ENCODE measurements at regions not wholly inside any gene's neighbourhood (a gene's known extent, or its start where the extent isn't known, plus 50 kb on each side); places are given as distances from the start of the nearest gene placed in this dataset.
"Not testable (repeated sequence)": the region's sequence is repeated elsewhere in the genome, so short reads cannot be mapped to it uniquely, and the experiment has no call there.

- Histone ChIP-seq H3K9me3 (ENCODE audit: low read length) (no peaks in the 10 kb centered on the region), H3K4me1 (ENCODE audit: insufficient read depth, low read length) (no peaks in the 10 kb centered on the region), H3K27me3 (ENCODE audit: control insufficient read depth in 1 of 2, insufficient read depth in 2 of 2, low read length in 2 of 2) (no peaks in the 10 kb centered on the region), H3K27ac (ENCODE audit: low read depth, low read length) (no peak overlapping the region), H3K9ac (ENCODE audit: low read length) (no peak overlapping the region), H3K4me3 (ENCODE audit: low read depth in 1 of 2, low read length in 2 of 2) (no peak overlapping the region), H3K36me3 (ENCODE audit: insufficient read depth, low read length) (no peaks in the 10 kb centered on the region)
Observed at GRCh38 chr13:60671386-60671785, 274.4 kb downstream of the TDRD3 start.

DNA sequence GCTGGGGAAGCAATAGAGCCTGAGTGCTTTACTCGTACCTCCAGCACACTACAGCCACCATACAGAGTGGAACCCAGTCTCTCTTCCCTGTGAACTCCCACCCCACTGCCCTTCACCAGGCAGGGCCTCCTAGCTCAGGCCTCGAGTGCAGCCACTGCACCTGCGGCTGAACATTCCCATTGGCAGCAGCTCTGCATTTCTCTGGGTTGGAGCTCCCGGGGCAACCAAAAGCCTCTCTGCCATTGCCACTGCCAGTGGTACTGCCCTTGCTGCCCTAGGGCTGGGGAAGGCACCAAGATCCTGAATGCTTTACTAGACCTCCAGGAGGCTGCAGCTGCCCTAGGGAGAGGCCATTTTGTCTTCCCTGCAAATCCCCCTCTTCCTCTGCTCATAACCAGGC, 266.8 kb downstream of the TDRD3 start:
- Histone ChIP-seq H3K36me3 (ENCODE audit: insufficient read depth, low read length) (no peaks in the 10 kb centered on the region), H3K4me3 (ENCODE audit: low read depth in 1 of 2, low read length in 2 of 2) (no peak overlapping the region), H3K9me3 (ENCODE audit: low read length) (no peaks in the 10 kb centered on the region), H3K4me1 (ENCODE audit: insufficient read depth, low read length) (no peaks in the 10 kb centered on the region), H3K27me3 (ENCODE audit: control insufficient read depth in 1 of 2, insufficient read depth in 2 of 2, low read length in 2 of 2) (no peaks in the 10 kb centered on the region), H3K27ac (ENCODE audit: low read depth, low read length) (no peak overlapping the region), H3K9ac (ENCODE audit: low read length) (no peak overlapping the region)

DNA sequence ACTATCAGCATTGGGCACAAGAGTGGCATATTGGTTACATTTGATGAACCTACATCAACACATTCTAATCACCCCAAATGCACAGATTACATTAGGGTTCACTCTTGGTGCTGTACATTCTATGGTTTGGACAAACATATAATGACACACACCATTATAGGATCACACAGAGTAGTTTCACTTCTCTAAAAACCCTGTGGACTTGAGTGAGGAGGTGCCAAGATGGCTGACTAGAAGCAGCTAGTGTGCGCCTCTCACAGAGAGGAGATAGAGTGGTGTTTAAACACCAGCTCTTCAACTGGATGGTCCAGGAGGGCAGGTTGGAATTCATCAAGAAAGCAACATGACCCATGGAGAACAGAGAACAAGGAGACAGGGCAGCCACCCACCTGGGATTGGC, 265.6 kb downstream of the TDRD3 start:
- no peaks in the 10 kb centered on the region for H3K36me3 ChIP-seq (ENCODE audit: insufficient read depth, low read length)
- H3K4me1 ChIP-seq (ENCODE audit: insufficient read depth, low read length): no peaks in the 10 kb centered on the region
- H3K27me3 ChIP-seq (ENCODE audit: control insufficient read depth in 1 of 2, insufficient read depth in 2 of 2, low read length in 2 of 2): no peaks in the 10 kb centered on the region
- no peak overlapping the region for H3K9ac ChIP-seq (ENCODE audit: low read length)
- no peak overlapping the region for H3K4me3 ChIP-seq (ENCODE audit: low read depth in 1 of 2, low read length in 2 of 2)
- no peaks in the 10 kb centered on the region for H3K9me3 ChIP-seq (ENCODE audit: low read length)
- H3K27ac ChIP-seq (ENCODE audit: low read depth, low read length): no peak overlapping the region

GRCh38 chr13:60661521-60661920, 264.5 kb downstream of the TDRD3 start:
- H3K4me3 ChIP-seq (ENCODE audit: low read depth in 1 of 2, low read length in 2 of 2): no peak overlapping the region
- no peaks in the 10 kb centered on the region for H3K27me3 ChIP-seq (ENCODE audit: control insufficient read depth in 1 of 2, insufficient read depth in 2 of 2, low read length in 2 of 2)
- H3K9ac ChIP-seq (ENCODE audit: low read length): no peak overlapping the region
- no peak overlapping the region for H3K27ac ChIP-seq (ENCODE audit: low read depth, low read length)
- no peaks in the 10 kb centered on the region for H3K36me3 ChIP-seq (ENCODE audit: insufficient read depth, low read length)
- H3K4me1 ChIP-seq (ENCODE audit: insufficient read depth, low read length): no peaks in the 10 kb centered on the region
- no peaks in the 10 kb centered on the region for H3K9me3 ChIP-seq (ENCODE audit: low read length)

GRCh38 chr13:60657586-60657985, 260.6 kb downstream of the TDRD3 start:
- H3K36me3 ChIP-seq (ENCODE audit: insufficient read depth, low read length); H3K4me3 ChIP-seq (ENCODE audit: low read depth in 1 of 2, low read length in 2 of 2); H3K27me3 ChIP-seq (ENCODE audit: control insufficient read depth in 1 of 2, insufficient read depth in 2 of 2, low read length in 2 of 2); H3K27ac ChIP-seq (ENCODE audit: low read depth, low read length); H3K9me3 ChIP-seq (ENCODE audit: low read length); H3K9ac ChIP-seq (ENCODE audit: low read length); H3K4me1 ChIP-seq (ENCODE audit: insufficient read depth, low read length): not testable (repeated sequence)

- no peak overlapping the region for H3K9ac ChIP-seq (ENCODE audit: low read length)
- H3K27ac ChIP-seq (ENCODE audit: low read depth, low read length): no peak overlapping the region
- H3K36me3 ChIP-seq (ENCODE audit: insufficient read depth, low read length): no peaks in the 10 kb centered on the region
- no peaks in the 10 kb centered on the region for H3K27me3 ChIP-seq (ENCODE audit: control insufficient read depth in 1 of 2, insufficient read depth in 2 of 2, low read length in 2 of 2)
- no peaks in the 10 kb centered on the region for H3K9me3 ChIP-seq (ENCODE audit: low read length)
- peaks cover 5% of the 10 kb centered on the region for H3K4me1 ChIP-seq (ENCODE audit: insufficient read depth, low read length)
- H3K4me3 ChIP-seq (ENCODE audit: low read depth in 1 of 2, low read length in 2 of 2): no peak overlapping the region
Observed at GRCh38 chr13:60655256-60655655, 258.2 kb downstream of the TDRD3 start.

GRCh38 chr13:60654415-60654814, 257.4 kb downstream of the TDRD3 start:
- H3K9ac ChIP-seq (ENCODE audit: low read length): no peak overlapping the region
- H3K4me1 ChIP-seq (ENCODE audit: insufficient read depth, low read length): peaks cover 5% of the 10 kb centered on the region
- H3K27ac ChIP-seq (ENCODE audit: low read depth, low read length): no peak overlapping the region
- no peaks in the 10 kb centered on the region for H3K36me3 ChIP-seq (ENCODE audit: insufficient read depth, low read length)
- H3K9me3 ChIP-seq (ENCODE audit: low read length): no peaks in the 10 kb centered on the region
- H3K27me3 ChIP-seq (ENCODE audit: control insufficient read depth in 1 of 2, insufficient read depth in 2 of 2, low read length in 2 of 2): no peaks in the 10 kb centered on the region
- H3K4me3 ChIP-seq (ENCODE audit: low read depth in 1 of 2, low read length in 2 of 2): no peak overlapping the region

DNA sequence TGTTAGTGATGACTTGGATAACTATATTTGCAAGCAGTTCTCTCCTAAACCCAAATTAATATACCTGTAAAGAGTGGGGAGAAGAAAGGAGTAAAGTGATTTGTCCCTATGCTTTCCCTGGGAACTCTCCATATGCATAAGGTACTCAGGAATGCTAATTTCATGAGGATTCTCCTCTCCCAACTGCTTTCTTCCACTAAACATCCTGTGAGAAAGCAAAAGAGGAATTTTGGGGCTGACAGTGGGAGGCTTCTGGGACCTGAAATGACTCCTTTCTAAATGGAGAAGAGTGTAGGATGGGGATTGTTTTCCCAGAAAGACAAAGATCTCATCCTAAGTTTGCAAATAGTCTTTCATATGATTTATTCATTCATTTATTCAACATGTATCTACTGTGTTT, 250.5 kb downstream of the TDRD3 start:
- H3K9ac ChIP-seq (ENCODE audit: low read length): no peak overlapping the region
- H3K27me3 ChIP-seq (ENCODE audit: control insufficient read depth in 1 of 2, insufficient read depth in 2 of 2, low read length in 2 of 2): no peaks in the 10 kb centered on the region
- no peak overlapping the region for H3K4me3 ChIP-seq (ENCODE audit: low read depth in 1 of 2, low read length in 2 of 2)
- no peak overlapping the region for H3K27ac ChIP-seq (ENCODE audit: low read depth, low read length)
- no peaks in the 10 kb centered on the region for H3K9me3 ChIP-seq (ENCODE audit: low read length)
- no peaks in the 10 kb centered on the region for H3K4me1 ChIP-seq (ENCODE audit: insufficient read depth, low read length)
- H3K36me3 ChIP-seq (ENCODE audit: insufficient read depth, low read length): no peaks in the 10 kb centered on the region

GRCh38 chr13:60646620-60647019, 249.6 kb downstream of the TDRD3 start:
- Histone ChIP-seq H3K9me3 (ENCODE audit: low read length) (no peaks in the 10 kb centered on the region), H3K27me3 (ENCODE audit: control insufficient read depth in 1 of 2, insufficient read depth in 2 of 2, low read length in 2 of 2) (no peaks in the 10 kb centered on the region), H3K4me1 (ENCODE audit: insufficient read depth, low read length) (no peaks in the 10 kb centered on the region), H3K36me3 (ENCODE audit: insufficient read depth, low read length) (no peaks in the 10 kb centered on the region), H3K4me3 (ENCODE audit: low read depth in 1 of 2, low read length in 2 of 2) (no peak overlapping the region), H3K27ac (ENCODE audit: low read depth, low read length) (no peak overlapping the region), H3K9ac (ENCODE audit: low read length) (no peak overlapping the region)

- no peak overlapping the region for H3K9ac ChIP-seq (ENCODE audit: low read length)
- no peaks in the 10 kb centered on the region for H3K4me1 ChIP-seq (ENCODE audit: insufficient read depth, low read length)
- no peaks in the 10 kb centered on the region for H3K36me3 ChIP-seq (ENCODE audit: insufficient read depth, low read length)
- H3K9me3 ChIP-seq (ENCODE audit: low read length): no peaks in the 10 kb centered on the region
- H3K4me3 ChIP-seq (ENCODE audit: low read depth in 1 of 2, low read length in 2 of 2): no peak overlapping the region
- no peaks in the 10 kb centered on the region for H3K27me3 ChIP-seq (ENCODE audit: control insufficient read depth in 1 of 2, insufficient read depth in 2 of 2, low read length in 2 of 2)
- H3K27ac ChIP-seq (ENCODE audit: low read depth, low read length): no peak overlapping the region
Observed at GRCh38 chr13:60645676-60646075, 248.7 kb downstream of the TDRD3 start.

DNA sequence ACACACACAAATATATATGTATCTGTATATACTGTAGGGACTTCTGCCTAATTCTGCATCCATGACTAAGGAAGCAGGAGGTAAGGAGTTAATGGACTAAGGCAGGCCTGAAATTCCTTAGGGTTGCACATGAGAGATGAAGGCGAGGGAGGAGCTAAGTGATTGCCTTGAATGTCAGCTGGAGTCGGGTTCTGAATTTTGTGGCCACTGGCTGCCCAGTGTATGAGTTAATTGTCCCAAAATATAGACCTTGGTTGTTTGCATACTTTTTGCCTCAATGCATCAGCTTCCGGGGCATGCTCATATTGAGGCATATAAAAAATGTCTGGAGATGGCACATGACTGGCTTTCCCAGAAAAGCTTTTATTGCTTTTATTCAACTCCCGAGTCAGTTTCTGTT, 245.5 kb downstream of the TDRD3 start:
- Histone ChIP-seq H3K9ac (ENCODE audit: low read length) (no peak overlapping the region), H3K4me1 (ENCODE audit: insufficient read depth, low read length) (no peaks in the 10 kb centered on the region), H3K27ac (ENCODE audit: low read depth, low read length) (no peak overlapping the region), H3K4me3 (ENCODE audit: low read depth in 1 of 2, low read length in 2 of 2) (no peak overlapping the region), H3K9me3 (ENCODE audit: low read length) (no peaks in the 10 kb centered on the region), H3K36me3 (ENCODE audit: insufficient read depth, low read length) (no peaks in the 10 kb centered on the region), H3K27me3 (ENCODE audit: control insufficient read depth in 1 of 2, insufficient read depth in 2 of 2, low read length in 2 of 2) (no peaks in the 10 kb centered on the region)

GRCh38 chr13:60629158-60629557, 232.1 kb downstream of the TDRD3 start:
- Histone ChIP-seq H3K27ac (ENCODE audit: low read depth, low read length) (no peak overlapping the region), H3K4me3 (ENCODE audit: low read depth in 1 of 2, low read length in 2 of 2) (no peak overlapping the region)

More at GRCh38 chr13:60629158-60629557, 232.1 kb downstream of the TDRD3 start:
- Histone ChIP-seq H3K27me3 (ENCODE audit: control insufficient read depth in 1 of 2, insufficient read depth in 2 of 2, low read length in 2 of 2) (no peaks in the 10 kb centered on the region), H3K36me3 (ENCODE audit: insufficient read depth, low read length) (no peaks in the 10 kb centered on the region), H3K9me3 (ENCODE audit: low read length) (no peaks in the 10 kb centered on the region), H3K4me1 (ENCODE audit: insufficient read depth, low read length) (no peaks in the 10 kb centered on the region), H3K9ac (ENCODE audit: low read length) (no peak overlapping the region)
